Astrocyte of the spinal cord (primary cell): ENCODE measurements at regions not wholly inside any gene's neighbourhood (a gene's known extent, or its start where the extent isn't known, plus 50 kb on each side); places are given as distances from the start of the nearest gene placed in this dataset.

ENCODE experiments used
- DNase-seq: peaks from one replicate; pipeline ENCODE4 v3.0.0; 2011; ENCODE audit warnings: low read depth, low spot score
- H3K4me3 ChIP-seq: 2 replicates; pipeline ENCODE4 v1.5.1; 2011; ENCODE audit warnings: low read depth, mild to moderate bottlenecking, low read length, moderate library complexity
- in situ Hi-C: cut with HindIII; loops from 2 replicates; pipeline ENCODE4 v1.10.0; 2017; ENCODE audit warnings: low sequenced_read_pairs
- TF ChIP-seq, protein P1 (sequence below): IDR thresholded peaks from 2 replicates; pipeline ENCODE4 v1.5.1; 2012; ENCODE audit warnings: low read depth, mild to moderate bottlenecking, low read length, inconsistent platforms

- H3K4me3 ChIP-seq, result no peak overlapping the region
- TF ChIP-seq, protein P1, sequence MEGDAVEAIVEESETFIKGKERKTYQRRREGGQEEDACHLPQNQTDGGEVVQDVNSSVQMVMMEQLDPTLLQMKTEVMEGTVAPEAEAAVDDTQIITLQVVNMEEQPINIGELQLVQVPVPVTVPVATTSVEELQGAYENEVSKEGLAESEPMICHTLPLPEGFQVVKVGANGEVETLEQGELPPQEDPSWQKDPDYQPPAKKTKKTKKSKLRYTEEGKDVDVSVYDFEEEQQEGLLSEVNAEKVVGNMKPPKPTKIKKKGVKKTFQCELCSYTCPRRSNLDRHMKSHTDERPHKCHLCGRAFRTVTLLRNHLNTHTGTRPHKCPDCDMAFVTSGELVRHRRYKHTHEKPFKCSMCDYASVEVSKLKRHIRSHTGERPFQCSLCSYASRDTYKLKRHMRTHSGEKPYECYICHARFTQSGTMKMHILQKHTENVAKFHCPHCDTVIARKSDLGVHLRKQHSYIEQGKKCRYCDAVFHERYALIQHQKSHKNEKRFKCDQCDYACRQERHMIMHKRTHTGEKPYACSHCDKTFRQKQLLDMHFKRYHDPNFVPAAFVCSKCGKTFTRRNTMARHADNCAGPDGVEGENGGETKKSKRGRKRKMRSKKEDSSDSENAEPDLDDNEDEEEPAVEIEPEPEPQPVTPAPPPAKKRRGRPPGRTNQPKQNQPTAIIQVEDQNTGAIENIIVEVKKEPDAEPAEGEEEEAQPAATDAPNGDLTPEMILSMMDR, result no peak
- DNase-seq, result no peak
- in situ Hi-C loops, result no loop called here
Observed at GRCh38 chr18:1253827-1254226, 349.2 kb downstream of the ADCYAP1 start.

- H3K4me3 ChIP-seq, result no peak overlapping the region
- in situ Hi-C loops, result no loop called here
- DNase-seq, result no peak
- TF ChIP-seq, protein P1, result no peak
Observed at GRCh38 chr18:1261054-1261453, 356.4 kb downstream of the ADCYAP1 start.

DNA sequence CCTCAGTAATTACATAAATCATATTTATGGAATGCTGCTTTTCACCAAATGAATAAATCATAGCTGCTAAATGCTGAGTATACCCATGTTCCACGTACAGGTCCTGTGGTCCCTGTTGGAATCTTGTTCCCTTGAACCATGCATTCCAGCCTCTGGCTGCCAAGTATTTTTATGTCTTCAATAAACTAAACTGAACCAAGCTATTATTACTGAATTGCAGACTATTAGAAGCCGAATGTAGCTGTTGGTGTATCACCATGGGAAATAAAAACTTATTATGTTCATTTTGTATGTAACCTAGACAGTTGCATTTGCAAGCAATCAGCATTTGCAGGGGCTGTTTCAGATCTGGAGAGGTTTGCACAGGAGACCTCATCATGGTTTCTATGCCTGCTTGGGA, 362.4 kb downstream of the ADCYAP1 start:
- in situ Hi-C loops, result no loop called here
- TF ChIP-seq, protein P1, result no peak
- H3K4me3 ChIP-seq, result no peak overlapping the region
- DNase-seq, result no peak

GRCh38 chr18:1270081-1270480, 365.4 kb downstream of the ADCYAP1 start:
- DNase-seq, result no peak
- H3K4me3 ChIP-seq, result no peak overlapping the region
- in situ Hi-C loops, result no loop called here
- TF ChIP-seq, protein P1, result no peak

GRCh38 chr18:1273469-1273868, 368.8 kb downstream of the ADCYAP1 start:
- DNase-seq, result no peak
- TF ChIP-seq, protein P1, result no peak
- in situ Hi-C loops, result no loop called here
- no peak overlapping the region for H3K4me3 ChIP-seq

- in situ Hi-C loops, result no loop called here
Observed at GRCh38 chr18:1292167-1292566, 387.5 kb downstream of the ADCYAP1 start.

More at GRCh38 chr18:1292167-1292566, 387.5 kb downstream of the ADCYAP1 start:
- DNase-seq, result no peak
- H3K4me3 ChIP-seq, result no peak overlapping the region
- TF ChIP-seq, protein P1, result no peak
